ENCODE measurements at regions not wholly inside any gene's neighbourhood (a gene's known extent, or its start where the extent isn't known, plus 50 kb on each side); places are given as distances from the start of the nearest gene placed in this dataset.

DNA sequence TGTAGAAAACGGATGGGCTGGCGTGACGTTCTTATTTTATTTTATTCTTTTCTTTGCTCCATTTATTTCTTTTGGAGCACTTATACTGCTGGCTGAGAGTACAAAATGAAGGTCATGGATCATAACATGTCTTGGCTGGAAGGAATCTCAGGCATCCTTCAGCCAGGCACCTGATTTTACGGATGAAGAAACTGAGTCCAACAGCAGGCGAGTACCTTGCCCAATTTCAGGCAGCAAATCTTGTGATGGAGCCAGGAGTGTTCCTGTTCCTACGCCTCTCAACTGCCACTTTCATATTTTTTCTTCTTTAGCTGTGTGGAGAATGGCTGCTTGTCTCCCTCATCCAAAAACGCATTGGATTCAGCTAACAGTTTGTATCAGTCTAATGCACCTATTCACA, 332.1 kb upstream of the IGFBP7 start:
- no peak for TF ChIP-seq POLR2A (IDR thresholded peaks at IDR 0.05; ENCODE audit: low read length)
- TF ChIP-seq GATA1 (IDR thresholded peaks at IDR 0.05; ENCODE audit: low read depth, low read length): no peak
